H1 (cell line): ENCODE measurements at regions not wholly inside any gene's neighbourhood (a gene's known extent, or its start where the extent isn't known, plus 50 kb on each side); places are given as distances from the start of the nearest gene placed in this dataset.

Source experiments
- CTCF ChIA-PET: fragments of 300-600 bp; sonication (Branson Sonifier 250); formaldehyde crosslinking; loops from one replicate; lab custom pipeline; 2021; ENCODE audit not compliant: partially characterized antibody; lab: Charles Lee
- POLR2A ChIA-PET: fragments of 300-600 bp; sonication (Branson Sonifier 250); formaldehyde crosslinking; loops from one replicate; lab custom pipeline; 2021; ENCODE audit warnings: inconsistent platforms; ENCODE audit not compliant: partially characterized antibody; lab: Charles Lee
- DNase-seq, 2 experiments: peaks; one replicate each; pipeline versions ENCODE4 v3.0.0 to v3.0.0-alpha.2; 2010 to 2022; ENCODE audit warnings: low spot score in 2 of 2, low read depth in 1 of 2, mixed read lengths in 1 of 2
- FAIRE-seq: peaks from 2 replicates; lab custom pipeline; 2011; peaks lifted over from hg19 to GRCh38; lab: Jason Lieb, UNC
- H2AFZ ChIP-seq: 2 replicates; pipeline ENCODE4 v1.8.1; 2012; ENCODE audit warnings: low read length, inconsistent platforms
- H2AK5ac ChIP-seq: 2 replicates; pipeline ENCODE4 v1.6.1; 2013; ENCODE audit warnings: low read depth, low read length
- H2BK120ac ChIP-seq: replicated peaks from 2 replicates; pipeline ENCODE3; 2013; ENCODE audit warnings: low read depth, low read length, inconsistent platforms
- H2BK12ac ChIP-seq: 2 replicates; pipeline ENCODE4 v1.6.1; 2013; ENCODE audit warnings: low read depth, low read length
- H2BK15ac ChIP-seq: 2 replicates; pipeline ENCODE4 v1.6.1; 2013; ENCODE audit warnings: low read length
- H2BK20ac ChIP-seq: 2 replicates; pipeline ENCODE4 v1.6.1; 2013; ENCODE audit warnings: low read length
- H2BK5ac ChIP-seq: 2 replicates; pipeline ENCODE4 v1.6.1; 2013; ENCODE audit warnings: low read depth, low read length
- H3K14ac ChIP-seq: 2 replicates; pipeline ENCODE4 v1.6.1; 2013; ENCODE audit warnings: inconsistent platforms; ENCODE audit not compliant: insufficient read length
- H3K18ac ChIP-seq: 2 replicates; pipeline ENCODE4 v1.6.1; 2013; ENCODE audit warnings: low read length; ENCODE audit errors: extremely low read depth
- H3K23ac ChIP-seq: 2 replicates; pipeline ENCODE4 v1.6.1; 2013; ENCODE audit warnings: inconsistent platforms; ENCODE audit not compliant: insufficient read length
- H3K23me2 ChIP-seq: 2 replicates; pipeline ENCODE4 v1.6.1; 2013; ENCODE audit warnings: low read depth, low read length
- H3K27ac ChIP-seq: 2 replicates; pipeline ENCODE4 v1.6.1; 2011; ENCODE audit warnings: low read depth, low read length, inconsistent platforms
- H3K27me3 ChIP-seq, 4 experiments: replicated peaks in 1 of 4; 1 replicate in 1 of 4; 2 replicates in 3 of 4; pipeline versions ENCODE4 v1.6.1 to v1.8.1; 2011 to 2013; ENCODE audit warnings: low read length in 3 of 4, mild to moderate bottlenecking in 3 of 4, inconsistent platforms in 2 of 4, mixed read lengths in 2 of 4, moderate library complexity in 1 of 4; ENCODE audit not compliant: control insufficient read depth in 3 of 4, insufficient read depth in 3 of 4; ENCODE audit errors: extremely low read depth in 1 of 4
- H3K36me3 ChIP-seq, 4 experiments: 2 replicates each; pipeline versions ENCODE4 v1.6.1 to v1.8.1; 2011 to 2013; ENCODE audit warnings: mild to moderate bottlenecking in 4 of 4, low read length in 3 of 4, moderate library complexity in 2 of 4, control low read depth in 1 of 4, inconsistent platforms in 1 of 4; ENCODE audit not compliant: insufficient read depth in 4 of 4, control insufficient read depth in 2 of 4
- H3K4ac ChIP-seq: replicated peaks from 2 replicates; pipeline ENCODE3; 2013; ENCODE audit warnings: low read length, low read depth, mixed read lengths, inconsistent platforms; ENCODE audit not compliant: insufficient read length
- H3K4me1 ChIP-seq, 4 experiments: replicated peaks in 1 of 4; 1 replicate in 1 of 4; 2 replicates in 3 of 4; pipeline versions ENCODE4 v1.6.1 to v1.8.1; 2011 to 2013; ENCODE audit warnings: low read length in 3 of 4, inconsistent platforms in 2 of 4, mixed read lengths in 1 of 4; ENCODE audit not compliant: insufficient read depth in 4 of 4, control insufficient read depth in 3 of 4
- H3K4me2 ChIP-seq, 2 experiments: 2 replicates each; pipeline versions ENCODE4 v1.6.1 to v1.8.1; 2011 to 2013; ENCODE audit warnings: low read depth in 2 of 2, low read length in 2 of 2, control low read depth in 1 of 2, inconsistent platforms in 1 of 2, mild to moderate bottlenecking in 1 of 2; ENCODE audit not compliant: insufficient read depth in 1 of 2
- H3K4me3 ChIP-seq, 4 experiments: fragments of 200-600, 300-600 bp in 1 of 4; sonication (generic), shearing (Covaris generic), sonication (Bioruptor Twin) in 1 of 4; 2 replicates each; pipeline versions ENCODE4 v1.5.1 to v1.8.1; 2011 to 2016; ENCODE audit warnings: low read length in 4 of 4, low read depth in 3 of 4, control low read depth in 2 of 4, inconsistent platforms in 2 of 4, mild to moderate bottlenecking in 2 of 4, mixed read lengths in 1 of 4, moderate library complexity in 1 of 4; ENCODE audit not compliant: insufficient read depth in 2 of 4; ENCODE audit errors: extremely low read depth in 1 of 4
- H3K56ac ChIP-seq: replicated peaks from 2 replicates; pipeline ENCODE3; 2013; ENCODE audit warnings: low read depth, mild to moderate bottlenecking, mixed read lengths, low read length, inconsistent platforms; ENCODE audit not compliant: insufficient read length
- H3K79me1 ChIP-seq: 2 replicates; pipeline ENCODE4 v1.6.1; 2013; ENCODE audit warnings: low read depth, low read length, control low read depth
- H3K79me2 ChIP-seq, 2 experiments: 2 replicates each; pipeline versions ENCODE4 v1.6.1 to v1.8.1; 2012 to 2013; ENCODE audit warnings: low read length in 2 of 2, mild to moderate bottlenecking in 2 of 2, inconsistent platforms in 1 of 2; ENCODE audit not compliant: insufficient read depth in 2 of 2, control insufficient read depth in 1 of 2
- H3K9ac ChIP-seq, 4 experiments: replicated peaks in 1 of 4; 1 replicate in 1 of 4; 2 replicates in 3 of 4; pipeline versions ENCODE4 v1.6.1 to v1.8.1; 2011 to 2013; ENCODE audit warnings: low read depth in 3 of 4, low read length in 3 of 4, control low read depth in 2 of 4, mild to moderate bottlenecking in 2 of 4, moderate library complexity in 2 of 4, inconsistent platforms in 1 of 4; ENCODE audit errors: extremely low read depth in 1 of 4
- H3K9me3 ChIP-seq, 2 experiments: 2 replicates each; pipeline versions ENCODE4 v1.6.1 to v1.8.1; 2012 to 2013; ENCODE audit warnings: mild to moderate bottlenecking in 2 of 2, moderate library complexity in 2 of 2, control low read depth in 1 of 2, inconsistent platforms in 1 of 2, low read depth in 1 of 2, low read length in 1 of 2, mixed read lengths in 1 of 2; ENCODE audit not compliant: insufficient read depth in 2 of 2
- H4K20me1 ChIP-seq, 2 experiments: replicated peaks in 1 of 2; 2 replicates each; pipeline versions ENCODE3 to v1.8.1; 2011 to 2013; ENCODE audit warnings: inconsistent platforms in 2 of 2, low read length in 2 of 2, mild to moderate bottlenecking in 1 of 2; ENCODE audit not compliant: insufficient read depth in 2 of 2, control insufficient read depth in 1 of 2
- H4K5ac ChIP-seq: 2 replicates; pipeline ENCODE4 v1.6.1; 2013; ENCODE audit warnings: low read length, low read depth, mixed read lengths, inconsistent platforms; ENCODE audit not compliant: insufficient read length
- H4K8ac ChIP-seq: 2 replicates; pipeline ENCODE4 v1.8.0; 2013; ENCODE audit warnings: mild to moderate bottlenecking, moderate library complexity, low read length, inconsistent platforms; ENCODE audit not compliant: insufficient read depth; ENCODE audit errors: extremely low read depth
- H4K91ac ChIP-seq: replicated peaks from 2 replicates; pipeline ENCODE3; 2013; ENCODE audit warnings: low read length, mixed read lengths, inconsistent platforms; ENCODE audit not compliant: insufficient read length
- FOSL1 ChIP-seq: IDR thresholded peaks from 2 replicates; pipeline ENCODE4 v1.6.1; 2011; ENCODE audit warnings: mild to moderate bottlenecking, low read depth, low read length, moderate library complexity; ENCODE audit not compliant: insufficient read depth
- JUN ChIP-seq: IDR thresholded peaks from 2 replicates; pipeline ENCODE4 v1.6.1; 2011; ENCODE audit warnings: low read depth, mild to moderate bottlenecking, improper control_type of control experiment, low read length
- SIRT6 ChIP-seq: IDR thresholded peaks from one replicate; pipeline ENCODE4 v1.7.1; 2012; ENCODE audit warnings: low read length, inconsistent platforms
- WGBS, 2 experiments: shearing (Covaris generic) in 1 of 2; methylation state at CpG; one replicate each; pipeline versions ENCODE4 v1.1.6 to v1.1.7; 2013 to 2015; ENCODE audit warnings: low lambda C conversion rate in 2 of 2, mixed read lengths in 2 of 2, inconsistent platforms in 1 of 2, low coverage in 1 of 2, missing lambda C conversion rate in 1 of 2; ENCODE audit not compliant: insufficient replicate concordance in 2 of 2, insufficient coverage in 1 of 2, insufficient read length in 1 of 2; ENCODE audit errors: extremely low coverage in 1 of 2, missing lambda C conversion rate in 1 of 2; 5-methylcytosine and 5-hydroxymethylcytosine counted together

- no peak for FAIRE-seq
- Histone ChIP-seq H3K4me3 (no peak overlapping the region), H3K27me3 (no peaks in the 10 kb centered on the region; a peak in 1 of 7 replicates)
These were observed 544.1 kb downstream of the HTR7 start for GRCh38 chr10:90313576-90314325.

More at GRCh38 chr10:90313576-90314325, 544.1 kb downstream of the HTR7 start:
- H2AK5ac ChIP-seq, result no peak overlapping the region
- no peak overlapping the region for H2BK5ac ChIP-seq
- H3K4me2 ChIP-seq, result no peak overlapping the region
- H3K9me3 ChIP-seq, result peaks cover 0 to 6% of the 10 kb centered on the region in 2 experiments; a peak in 2 of 4 replicates
- peaks cover 0 to 4% (median 3%) of the 10 kb centered on the region in 4 experiments; a peak in 4 of 7 replicates for H3K4me1 ChIP-seq
- TF ChIP-seq FOSL1 (no peak), SIRT6 (no peak), JUN (no peak)
- no peak overlapping the region for H4K8ac ChIP-seq
- no peak overlapping the region for H2AFZ ChIP-seq
- no peak overlapping the region for H3K18ac ChIP-seq
- H3K14ac ChIP-seq, result no peak overlapping the region
- H2BK20ac ChIP-seq, result no peak overlapping the region
- no peak overlapping the region for H4K5ac ChIP-seq
- no peak overlapping the region for H3K56ac ChIP-seq
- H3K23ac ChIP-seq, result no peak overlapping the region
- H3K4ac ChIP-seq, result no peak overlapping the region
- no peak overlapping the region for H2BK12ac ChIP-seq
- CTCF ChIA-PET, result interaction anchor here (0.5 kb wide), 1 partner anchor 279 kb away, joined by 3 read pairs; no protein-coding TSS in a partner anchor
- no peak overlapping the region for H2BK15ac ChIP-seq
- H3K9ac ChIP-seq, result no peak overlapping the region
- POLR2A ChIA-PET, result interaction anchor here (2.6 kb wide), 1 partner anchor 10 kb away, joined by 9 read pairs; no protein-coding TSS in a partner anchor
- no peak overlapping the region for H2BK120ac ChIP-seq
- H3K79me2 ChIP-seq, result no peaks in the 10 kb centered on the region
- H4K20me1 ChIP-seq, result no peaks in the 10 kb centered on the region
- WGBS, 2 experiments, result 92% methylated on average over 3 of the region's 3 CpGs; no CpG with 5 or more reads in 1 of the 2 experiments
- DNase-seq, result no peak
- H3K79me1 ChIP-seq, result no peaks in the 10 kb centered on the region
- H3K23me2 ChIP-seq, result no peaks in the 10 kb centered on the region
- H4K91ac ChIP-seq, result no peak overlapping the region
- H3K36me3 ChIP-seq, result no peaks in the 10 kb centered on the region
- no peak overlapping the region for H3K27ac ChIP-seq
